GM19025 (cell line): ENCODE measurements at regions not wholly inside any gene's neighbourhood (a gene's known extent, or its start where the extent isn't known, plus 50 kb on each side); places are given as distances from the start of the nearest gene placed in this dataset.

Experiments used
- ATAC-seq: cut with Tn5 transposase; IDR thresholded peaks from one replicate; pipeline ENCODE4 v1.9.1; 2021; ENCODE audit warnings: mild to moderate bottlenecking, low read depth, moderate library complexity; ENCODE audit not compliant: unreplicated experiment

GRCh38 chr21:27477296-27477695 is 510.4 kb upstream of the ADAMTS5 start:
- ATAC-seq: no peak

GRCh38 chr21:27476696-27477095 is 509.8 kb upstream of the ADAMTS5 start:
- ATAC-seq: no peak

- ATAC-seq: no peak
Observed at GRCh38 chr21:27475363-27475955, 508.6 kb upstream of the ADAMTS5 start.

DNA sequence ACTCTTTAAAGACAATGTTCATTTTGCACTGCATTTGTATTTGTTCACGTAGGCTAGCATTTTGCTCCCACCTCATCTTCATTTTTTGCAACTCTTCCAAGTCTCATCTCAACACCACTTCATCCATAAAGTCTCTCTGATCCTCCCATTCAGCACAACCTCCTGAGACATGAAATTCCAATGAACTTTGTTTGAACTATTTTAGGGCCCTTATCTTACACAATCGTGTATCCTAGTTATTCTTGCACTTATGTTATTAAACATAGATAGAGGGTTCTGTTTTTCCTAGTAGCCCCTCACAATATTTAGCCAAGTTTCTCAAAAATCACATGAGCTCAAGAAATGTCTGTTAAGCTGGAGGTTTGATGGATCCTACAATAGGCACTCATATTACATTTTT is 500.5 kb upstream of the ADAMTS5 start:
- ATAC-seq: no peak

DNA sequence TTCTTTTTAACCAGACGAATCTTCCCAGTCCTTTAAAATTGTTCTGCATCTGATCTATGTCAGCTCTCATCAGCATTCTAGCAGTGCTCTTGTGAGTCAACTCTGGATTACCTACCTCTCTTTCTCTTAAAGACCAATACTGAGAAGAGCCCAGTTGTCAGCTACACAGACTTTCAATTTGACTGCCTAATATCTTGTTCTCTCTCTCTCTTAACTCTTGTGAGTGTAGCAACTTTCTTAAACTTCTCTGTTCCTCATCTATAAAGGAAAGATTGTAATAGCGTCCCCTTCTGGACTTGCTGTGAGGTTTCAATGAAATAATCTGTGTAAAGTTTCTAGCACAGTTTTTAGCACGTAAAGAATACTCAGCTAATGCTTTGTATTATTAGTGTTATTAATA is 499.3 kb upstream of the ADAMTS5 start:
- ATAC-seq: no peak

DNA sequence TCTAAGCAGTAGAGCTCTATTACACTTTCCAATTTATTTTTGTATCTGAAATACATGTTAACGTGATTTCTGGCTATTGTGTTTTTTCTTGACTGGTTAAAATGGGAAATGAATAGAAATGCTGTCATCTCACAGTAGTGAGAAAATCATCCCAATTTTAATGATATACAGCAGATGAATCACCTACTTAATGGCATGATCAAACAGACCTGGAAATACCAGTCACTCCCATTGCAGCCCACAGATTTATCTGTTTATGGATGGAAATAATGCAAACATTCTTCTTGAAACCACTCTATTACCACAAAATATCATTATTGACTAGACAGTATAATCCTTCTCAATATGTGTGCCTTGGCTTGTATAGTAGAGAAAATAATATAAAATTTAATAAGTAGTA is 497.8 kb upstream of the ADAMTS5 start:
- ATAC-seq: no peak

- ATAC-seq: no peak
Observed at GRCh38 chr21:27462726-27463125, 495.8 kb upstream of the ADAMTS5 start.

DNA sequence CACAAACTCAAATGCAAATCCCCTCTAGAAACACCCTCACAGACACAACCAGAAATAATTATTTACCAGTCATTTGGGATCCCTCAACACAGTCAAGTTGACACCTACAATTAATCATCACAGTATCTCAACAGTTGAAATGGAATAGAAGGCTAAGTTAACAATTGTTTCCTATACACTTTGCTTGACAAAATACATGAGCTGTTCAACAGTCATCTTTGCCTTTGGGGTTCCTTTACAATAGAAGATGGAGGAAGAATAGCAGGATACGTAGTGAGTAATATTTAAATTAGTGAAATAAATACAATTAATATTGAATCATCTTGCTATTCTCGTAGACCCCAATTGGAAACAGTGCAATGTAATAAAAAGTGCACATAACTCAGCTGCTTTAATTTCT is 487.3 kb upstream of the ADAMTS5 start:
- no peak for ATAC-seq

DNA sequence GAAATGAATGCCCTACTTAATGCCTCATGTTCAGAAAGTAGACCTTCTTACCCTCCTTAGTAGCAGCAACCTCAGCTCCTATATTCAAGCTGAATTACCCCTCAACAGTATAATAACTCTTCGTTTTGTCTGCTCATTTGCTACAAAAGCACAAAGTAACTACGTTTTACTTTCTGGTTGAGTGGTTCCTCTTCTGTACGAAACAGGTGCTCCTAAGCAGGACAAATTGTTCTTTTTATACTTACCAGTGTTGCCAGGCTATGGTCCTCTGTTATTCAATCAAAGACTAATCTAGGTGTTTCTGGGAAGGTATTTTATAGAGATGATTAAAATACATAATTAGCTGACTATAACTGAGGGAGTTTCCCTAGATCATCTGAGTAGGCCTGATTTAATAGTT is 484.2 kb upstream of the ADAMTS5 start:
- ATAC-seq: no peak

DNA sequence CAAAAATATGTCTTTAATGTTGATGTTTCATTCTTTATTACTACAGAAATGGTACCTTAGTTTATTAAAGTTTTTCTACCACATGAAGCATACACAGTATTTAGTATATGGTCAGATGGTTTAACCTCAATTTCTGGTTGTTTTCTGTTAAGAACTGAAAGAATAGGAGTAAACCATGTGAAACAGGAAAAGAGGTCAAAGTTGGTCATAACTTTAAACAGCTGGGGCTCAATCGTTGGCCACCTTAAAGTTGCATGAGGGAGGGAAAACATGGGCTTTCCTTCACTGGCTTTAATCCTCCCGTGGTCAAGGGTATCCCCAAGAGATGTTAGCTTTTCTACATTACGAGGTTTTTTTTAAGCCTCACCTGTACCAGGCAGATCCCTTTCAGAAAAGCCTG is 483.3 kb upstream of the ADAMTS5 start:
- ATAC-seq: no peak

DNA sequence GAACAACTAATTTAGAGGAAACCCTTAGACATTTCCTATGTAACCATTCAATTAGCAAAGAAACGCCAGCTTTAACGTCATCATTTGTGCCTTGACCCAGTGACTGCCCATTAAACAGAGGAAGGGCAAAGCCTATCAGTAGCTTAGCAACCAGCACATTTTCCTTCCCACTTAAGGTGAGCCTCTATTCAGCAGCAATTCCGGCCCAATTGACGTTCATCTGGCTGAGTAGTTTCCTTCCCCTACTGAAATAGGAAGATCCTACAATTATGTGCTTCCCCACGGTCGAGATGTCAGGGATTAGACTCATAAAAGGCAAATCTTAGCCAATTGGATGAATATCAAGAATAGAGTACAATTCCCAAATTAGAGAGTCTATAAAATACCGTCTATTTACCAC is 482.1 kb upstream of the ADAMTS5 start:
- no peak for ATAC-seq

DNA sequence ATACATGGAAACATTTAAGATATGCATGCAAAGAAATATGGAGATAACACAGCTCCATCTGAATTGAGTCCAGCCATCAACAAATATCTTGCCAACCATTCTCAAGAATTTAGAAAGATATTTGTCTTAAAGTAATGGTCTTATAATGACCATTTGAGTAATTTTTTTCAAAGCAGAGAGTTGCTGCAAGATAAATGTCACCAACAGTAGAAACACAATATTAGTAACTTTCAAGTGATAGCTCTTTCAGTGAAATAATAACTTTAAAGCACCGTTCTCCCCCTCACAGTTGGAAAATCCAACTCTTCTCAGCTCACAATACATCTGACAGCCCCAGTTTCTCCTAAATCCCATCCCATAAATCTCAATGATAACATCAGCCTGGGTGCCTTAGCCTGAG is 481.0 kb upstream of the ADAMTS5 start:
- no peak for ATAC-seq

- no peak for ATAC-seq
Observed at GRCh38 chr21:27429710-27430341, 462.9 kb upstream of the ADAMTS5 start.

DNA sequence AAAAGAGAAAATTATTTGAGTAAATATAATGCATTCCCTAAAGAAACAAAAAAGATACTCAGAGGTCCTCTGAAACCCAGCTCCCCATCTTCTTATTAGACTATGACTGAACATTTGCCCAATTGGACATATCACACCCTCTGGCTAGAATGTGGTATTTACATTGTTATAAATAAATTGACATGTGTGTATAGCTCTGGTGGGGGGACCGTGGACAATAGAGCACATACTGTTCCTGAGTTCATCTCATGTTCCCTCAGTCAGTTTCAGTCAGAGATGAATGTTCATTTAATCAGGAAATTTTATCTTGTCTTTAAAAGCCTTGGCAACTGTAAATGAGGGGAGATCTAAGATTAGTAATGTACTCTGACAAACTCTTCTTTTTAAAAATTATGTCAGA is 459.3 kb upstream of the ADAMTS5 start:
- no peak for ATAC-seq

DNA sequence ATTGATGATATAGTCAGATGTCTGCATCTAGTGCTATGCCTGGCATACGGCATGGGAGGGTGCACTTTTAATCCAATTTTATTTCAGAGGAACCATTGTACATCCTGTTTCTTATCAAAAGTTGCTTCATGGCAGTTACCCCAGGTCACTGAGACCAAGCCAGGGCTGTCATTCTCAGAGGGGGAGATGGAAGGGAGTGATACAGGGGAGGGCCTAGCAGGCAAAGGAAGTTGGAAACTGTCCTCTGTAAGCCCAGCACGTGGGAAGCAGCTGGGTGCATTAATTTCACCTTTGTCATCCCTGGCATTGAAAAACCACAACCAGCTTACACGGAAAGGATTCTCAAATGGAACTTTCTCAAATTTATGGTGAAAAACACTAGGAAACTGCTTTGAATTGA is 458.7 kb upstream of the ADAMTS5 start:
- no peak for ATAC-seq

DNA sequence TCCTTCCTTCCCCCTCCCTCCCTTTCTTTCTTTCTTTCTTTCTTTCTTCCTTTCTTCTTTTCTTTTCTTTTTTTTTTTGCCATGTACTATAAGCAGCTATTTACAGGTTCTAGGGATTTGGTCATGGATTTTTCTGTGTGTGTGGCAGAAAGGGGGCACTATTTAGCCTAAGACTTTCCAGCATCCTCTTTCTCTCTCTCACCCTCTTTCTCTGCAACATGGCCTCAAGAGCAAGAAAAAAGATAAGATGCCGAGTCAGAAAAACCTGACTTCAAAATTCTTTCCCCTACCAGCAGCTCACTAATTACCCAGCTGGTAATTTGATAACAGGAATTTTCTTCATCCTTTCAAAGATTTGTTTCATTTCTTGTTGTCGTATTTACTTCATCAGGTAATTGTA is 458.3 kb upstream of the ADAMTS5 start:
- no peak for ATAC-seq

GRCh38 chr21:27424601-27425000 is 457.7 kb upstream of the ADAMTS5 start:
- no peak for ATAC-seq

- no peak for ATAC-seq
Observed at GRCh38 chr21:27423906-27424595, 457.2 kb upstream of the ADAMTS5 start.

DNA sequence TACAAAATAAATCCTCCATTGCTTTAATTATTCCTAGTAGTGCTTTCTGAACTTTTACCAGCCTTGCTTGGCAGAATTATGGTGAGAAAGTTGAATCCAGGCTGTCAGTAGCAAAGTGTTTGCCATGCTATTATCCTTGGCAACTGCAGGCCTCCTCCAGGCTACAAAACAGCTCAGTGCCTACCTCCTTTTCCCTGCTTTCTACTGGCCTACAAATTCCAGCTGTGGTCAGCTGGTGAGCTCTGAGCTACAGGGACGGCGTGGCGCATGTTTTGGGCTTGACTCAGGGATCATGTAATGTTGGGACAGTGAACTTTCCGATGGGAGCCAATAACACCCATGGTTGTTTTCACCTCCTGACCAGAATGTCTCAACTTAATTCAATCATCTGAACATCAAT is 456.1 kb upstream of the ADAMTS5 start:
- no peak for ATAC-seq

DNA sequence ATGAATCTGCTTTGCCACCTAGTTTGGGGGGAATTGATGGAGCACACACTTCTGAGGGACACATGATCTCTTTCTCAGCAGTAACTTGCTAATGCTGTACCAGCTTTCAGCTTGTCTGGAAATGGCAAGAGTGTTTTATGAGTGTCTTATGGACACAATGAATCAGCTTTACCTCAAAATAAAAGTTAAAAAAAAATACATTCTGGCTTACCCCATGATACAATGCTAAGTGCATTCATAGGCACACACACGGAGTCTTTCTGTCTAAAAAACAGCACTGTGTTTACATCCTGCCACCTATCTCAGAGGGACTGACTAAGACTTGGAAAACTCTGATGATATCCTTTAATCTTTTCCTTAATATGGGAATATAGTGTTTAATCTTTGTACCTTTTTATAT is 455.5 kb upstream of the ADAMTS5 start:
- ATAC-seq: no peak

GRCh38 chr21:27421654-27422053 is 454.8 kb upstream of the ADAMTS5 start:
- ATAC-seq: no peak

DNA sequence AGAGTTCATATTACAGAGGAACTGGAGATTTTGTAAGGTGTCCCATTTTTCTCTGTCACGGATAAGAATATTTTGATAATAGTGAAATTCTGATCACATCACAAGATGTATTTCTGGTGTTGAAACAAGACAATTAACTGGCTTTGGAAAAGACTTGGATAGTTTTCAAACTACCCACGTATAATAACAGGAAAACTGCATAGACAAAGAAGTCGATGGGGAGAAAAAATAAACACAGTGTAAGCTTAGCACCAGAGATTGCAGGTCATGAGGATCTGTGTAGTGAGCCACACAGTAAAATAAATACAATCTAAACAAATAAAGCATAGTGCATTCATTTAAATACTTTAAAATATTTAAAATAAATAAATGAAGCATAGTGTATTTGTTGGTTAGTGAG is 452.3 kb upstream of the ADAMTS5 start:
- no peak for ATAC-seq
